GM12874 (cell line): ENCODE measurements at regions not wholly inside any gene's neighbourhood (a gene's known extent, or its start where the extent isn't known, plus 50 kb on each side); places are given as distances from the start of the nearest gene placed in this dataset.

Source experiments
- TF ChIP-seq, protein P1 (sequence below): IDR thresholded peaks from 2 replicates; pipeline ENCODE4 v1.5.1; 2011; ENCODE audit warnings: low read depth, mild to moderate bottlenecking, control low read depth, low read length, moderate library complexity; ENCODE audit not compliant: insufficient read depth

DNA sequence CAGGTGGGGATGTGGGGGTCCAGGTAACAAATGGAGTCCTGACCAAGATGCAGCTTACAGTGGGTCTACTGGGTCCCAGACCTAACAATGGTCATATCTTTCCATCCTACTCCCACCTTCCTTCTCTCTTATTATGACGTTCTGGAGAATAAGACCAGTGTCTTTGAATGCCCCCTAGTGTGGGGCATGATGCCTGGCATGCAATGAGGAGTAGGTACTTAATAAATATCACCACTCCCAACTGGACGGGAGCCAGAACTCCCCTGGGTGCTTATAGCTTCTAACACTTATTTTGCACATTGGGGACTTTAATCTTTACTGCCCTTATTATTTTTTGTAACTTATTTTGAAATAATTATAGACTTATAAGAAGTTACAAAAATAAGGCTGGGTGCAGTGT, 98.2 kb downstream of the NDFIP1 start:
- TF ChIP-seq, protein P1, sequence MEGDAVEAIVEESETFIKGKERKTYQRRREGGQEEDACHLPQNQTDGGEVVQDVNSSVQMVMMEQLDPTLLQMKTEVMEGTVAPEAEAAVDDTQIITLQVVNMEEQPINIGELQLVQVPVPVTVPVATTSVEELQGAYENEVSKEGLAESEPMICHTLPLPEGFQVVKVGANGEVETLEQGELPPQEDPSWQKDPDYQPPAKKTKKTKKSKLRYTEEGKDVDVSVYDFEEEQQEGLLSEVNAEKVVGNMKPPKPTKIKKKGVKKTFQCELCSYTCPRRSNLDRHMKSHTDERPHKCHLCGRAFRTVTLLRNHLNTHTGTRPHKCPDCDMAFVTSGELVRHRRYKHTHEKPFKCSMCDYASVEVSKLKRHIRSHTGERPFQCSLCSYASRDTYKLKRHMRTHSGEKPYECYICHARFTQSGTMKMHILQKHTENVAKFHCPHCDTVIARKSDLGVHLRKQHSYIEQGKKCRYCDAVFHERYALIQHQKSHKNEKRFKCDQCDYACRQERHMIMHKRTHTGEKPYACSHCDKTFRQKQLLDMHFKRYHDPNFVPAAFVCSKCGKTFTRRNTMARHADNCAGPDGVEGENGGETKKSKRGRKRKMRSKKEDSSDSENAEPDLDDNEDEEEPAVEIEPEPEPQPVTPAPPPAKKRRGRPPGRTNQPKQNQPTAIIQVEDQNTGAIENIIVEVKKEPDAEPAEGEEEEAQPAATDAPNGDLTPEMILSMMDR, result no peak

DNA sequence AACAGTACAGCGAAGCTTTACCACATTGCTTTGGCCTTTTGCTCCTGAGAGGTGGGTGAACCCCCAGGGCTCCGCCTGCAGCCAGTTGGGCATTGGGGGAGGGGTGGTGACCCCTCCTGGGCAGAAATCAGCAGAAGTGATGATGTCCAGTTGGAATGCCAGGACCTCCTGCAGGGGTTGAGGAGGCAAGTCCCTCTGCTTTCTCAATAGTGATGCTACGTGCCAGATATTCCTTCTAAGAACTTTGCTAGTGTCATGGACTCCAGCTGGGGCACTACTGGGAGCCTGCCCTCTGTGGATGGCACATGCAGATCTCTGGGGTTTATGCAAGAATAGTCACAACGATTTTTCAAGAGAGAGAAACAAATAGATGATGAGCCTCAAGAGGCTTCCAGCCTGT, 95.6 kb downstream of the NDFIP1 start:
- TF ChIP-seq, protein P1, result no peak
